ENCODE measurements at regions not wholly inside any gene's neighbourhood (a gene's known extent, or its start where the extent isn't known, plus 50 kb on each side); places are given as distances from the start of the nearest gene placed in this dataset.

DNA sequence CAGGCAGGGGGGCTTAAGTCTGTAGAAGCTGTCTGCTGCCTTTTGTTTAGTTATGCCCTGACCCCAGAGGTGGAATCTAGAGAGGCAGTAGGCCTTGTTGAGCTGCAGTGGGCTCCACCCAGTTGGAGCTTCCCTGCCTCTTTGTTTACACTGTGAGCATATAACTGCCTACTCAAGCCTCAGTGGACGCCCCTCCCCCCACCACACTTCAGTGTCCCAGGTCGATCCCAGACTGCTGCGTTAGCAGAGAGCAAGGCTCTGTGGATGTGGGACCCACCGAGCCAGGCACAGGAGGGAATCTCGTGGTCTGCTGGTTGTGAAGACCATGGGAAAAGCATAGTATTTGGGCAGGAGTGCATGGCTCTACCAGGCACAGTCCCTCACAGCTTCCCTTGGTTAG lies 446.8 kb upstream of the RARB start:
- no peaks in the 10 kb centered on the region for H3K4me1 ChIP-seq
- no peaks in the 10 kb centered on the region for H3K36me3 ChIP-seq
- no peaks in the 10 kb centered on the region for H3K9me3 ChIP-seq
- H3K4me3 ChIP-seq = no peak overlapping the region
- no peak for ATAC-seq
- TF ChIP-seq, protein P1, sequence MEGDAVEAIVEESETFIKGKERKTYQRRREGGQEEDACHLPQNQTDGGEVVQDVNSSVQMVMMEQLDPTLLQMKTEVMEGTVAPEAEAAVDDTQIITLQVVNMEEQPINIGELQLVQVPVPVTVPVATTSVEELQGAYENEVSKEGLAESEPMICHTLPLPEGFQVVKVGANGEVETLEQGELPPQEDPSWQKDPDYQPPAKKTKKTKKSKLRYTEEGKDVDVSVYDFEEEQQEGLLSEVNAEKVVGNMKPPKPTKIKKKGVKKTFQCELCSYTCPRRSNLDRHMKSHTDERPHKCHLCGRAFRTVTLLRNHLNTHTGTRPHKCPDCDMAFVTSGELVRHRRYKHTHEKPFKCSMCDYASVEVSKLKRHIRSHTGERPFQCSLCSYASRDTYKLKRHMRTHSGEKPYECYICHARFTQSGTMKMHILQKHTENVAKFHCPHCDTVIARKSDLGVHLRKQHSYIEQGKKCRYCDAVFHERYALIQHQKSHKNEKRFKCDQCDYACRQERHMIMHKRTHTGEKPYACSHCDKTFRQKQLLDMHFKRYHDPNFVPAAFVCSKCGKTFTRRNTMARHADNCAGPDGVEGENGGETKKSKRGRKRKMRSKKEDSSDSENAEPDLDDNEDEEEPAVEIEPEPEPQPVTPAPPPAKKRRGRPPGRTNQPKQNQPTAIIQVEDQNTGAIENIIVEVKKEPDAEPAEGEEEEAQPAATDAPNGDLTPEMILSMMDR (IDR thresholded peaks at IDR 0.05) = no peak
- no peak overlapping the region for H3K27ac ChIP-seq
- intact Hi-C loops (cut with DNase I) = no loop called here
- no peaks in the 10 kb centered on the region for H3K27me3 ChIP-seq
- no peak for DNase-seq

DNA sequence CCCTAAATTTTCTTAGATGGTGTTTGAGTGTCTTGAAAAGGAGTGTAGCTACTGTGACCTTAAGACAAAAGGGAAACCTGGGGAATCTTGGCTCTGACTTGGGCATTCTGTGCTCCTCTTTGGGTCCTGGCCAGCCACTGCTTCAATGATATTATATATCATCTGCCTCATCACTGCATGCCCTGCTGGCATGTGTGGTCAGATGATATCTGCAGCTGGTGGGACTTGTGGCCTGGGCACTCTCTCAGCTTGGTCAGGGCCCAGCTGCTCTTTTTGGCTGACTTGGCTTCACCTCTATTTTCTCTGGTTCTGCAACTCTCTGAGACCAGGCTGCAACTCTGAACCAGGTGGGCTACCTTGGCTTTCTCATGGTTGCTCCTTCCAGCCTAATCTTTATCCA lies 446.1 kb upstream of the RARB start:
- H3K4me3 ChIP-seq = no peak overlapping the region
- ATAC-seq = no peak

DNA sequence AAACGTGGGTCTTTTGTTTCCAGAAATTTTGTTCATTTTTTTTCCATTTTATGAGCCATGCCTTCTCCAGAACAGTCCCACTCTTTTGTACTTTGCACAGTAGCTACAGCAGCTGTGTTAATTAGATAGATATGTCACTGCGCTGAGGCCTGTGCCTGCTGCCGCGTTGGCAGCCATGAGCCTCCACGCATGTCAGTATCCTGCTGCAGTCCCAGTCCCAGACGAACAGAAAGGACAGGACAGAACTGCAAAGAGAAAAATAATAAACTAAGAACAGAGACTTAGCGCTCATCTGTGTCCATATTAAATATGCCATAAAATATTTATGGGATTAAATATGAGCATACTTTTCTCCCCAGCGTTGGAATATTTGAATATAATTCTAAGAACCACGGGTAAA lies 442.4 kb upstream of the RARB start:
- intact Hi-C loops (cut with DNase I) = no loop called here
- Histone ChIP-seq H3K9me3 (no peaks in the 10 kb centered on the region), H3K4me1 (no peaks in the 10 kb centered on the region), H3K36me3 (no peaks in the 10 kb centered on the region), H3K27ac (no peak overlapping the region), H3K4me3 (no peak overlapping the region), H3K27me3 (no peaks in the 10 kb centered on the region)
- DNase-seq (no peak), ATAC-seq (no peak)
- TF ChIP-seq, protein P1 (IDR thresholded peaks at IDR 0.05) = no peak

More for the DNA sequence above, 446.1 kb upstream of the RARB start:
- Histone ChIP-seq H3K4me1 (no peaks in the 10 kb centered on the region), H3K36me3 (no peaks in the 10 kb centered on the region), H3K9me3 (no peaks in the 10 kb centered on the region), H3K27ac (no peak overlapping the region), H3K27me3 (no peaks in the 10 kb centered on the region)
- intact Hi-C loops (cut with DNase I) = no loop called here
- TF ChIP-seq, protein P1 (IDR thresholded peaks at IDR 0.05) = no peak
- no peak for DNase-seq

GRCh38 chr3:24986612-24987011 lies 441.5 kb upstream of the RARB start:
- no peak for ATAC-seq
- H3K4me1 ChIP-seq = no peaks in the 10 kb centered on the region
- intact Hi-C loops (cut with DNase I) = no loop called here
- DNase-seq = no peak
- no peak overlapping the region for H3K4me3 ChIP-seq
- H3K36me3 ChIP-seq = no peaks in the 10 kb centered on the region
- TF ChIP-seq, protein P1 (IDR thresholded peaks at IDR 0.05) = no peak
- no peaks in the 10 kb centered on the region for H3K9me3 ChIP-seq
- H3K27me3 ChIP-seq = no peaks in the 10 kb centered on the region
- H3K27ac ChIP-seq = no peak overlapping the region

- DNase-seq = no peak
- Histone ChIP-seq H3K27ac (no peak overlapping the region), H3K36me3 (no peaks in the 10 kb centered on the region), H3K27me3 (no peaks in the 10 kb centered on the region), H3K4me1 (peaks cover 6% of the 10 kb centered on the region), H3K4me3 (no peak overlapping the region), H3K9me3 (no peaks in the 10 kb centered on the region)
- TF ChIP-seq, protein P1 (IDR thresholded peaks at IDR 0.05) = no peak
- intact Hi-C loops (cut with DNase I) = no loop called here
- ATAC-seq = no peak
Observed at GRCh38 chr3:24999357-24999756, 428.7 kb upstream of the RARB start.

- no peak for ATAC-seq
- H3K36me3 ChIP-seq = no peaks in the 10 kb centered on the region
- H3K4me1 ChIP-seq = peaks cover 6% of the 10 kb centered on the region
- DNase-seq = no peak
- TF ChIP-seq, protein P1 (IDR thresholded peaks at IDR 0.05) = no peak
- H3K4me3 ChIP-seq = no peak overlapping the region
- intact Hi-C loops (cut with DNase I) = no loop called here
- H3K9me3 ChIP-seq = no peaks in the 10 kb centered on the region
- H3K27ac ChIP-seq = no peak overlapping the region
- no peaks in the 10 kb centered on the region for H3K27me3 ChIP-seq
Observed at GRCh38 chr3:25000971-25001591, 427.0 kb upstream of the RARB start.
